Fibroblast of pulmonary artery (primary cell): ENCODE measurements at regions not wholly inside any gene's neighbourhood (a gene's known extent, or its start where the extent isn't known, plus 50 kb on each side); places are given as distances from the start of the nearest gene placed in this dataset.

ENCODE experiments used
- DNase-seq: peaks from one replicate; pipeline ENCODE4 v3.0.0-alpha.2; 2010; ENCODE audit warnings: low read depth
- H3K4me3 ChIP-seq: replicated peaks from 2 replicates; pipeline ENCODE4 v1.5.1; 2011; ENCODE audit warnings: low read depth, mild to moderate bottlenecking, control low read depth, low read length, moderate library complexity
- CTCF ChIP-seq: IDR thresholded peaks from 2 replicates; pipeline ENCODE4 v1.5.1; 2011; ENCODE audit warnings: mild to moderate bottlenecking, control low read depth, low read length, inconsistent platforms; ENCODE audit errors: missing control alignments

- no peak for DNase-seq
- no peak for TF ChIP-seq CTCF
- no peak overlapping the region for H3K4me3 ChIP-seq
These were observed 239.8 kb upstream of the MYT1L start for GRCh38 chr2:2570871-2571270.

DNA sequence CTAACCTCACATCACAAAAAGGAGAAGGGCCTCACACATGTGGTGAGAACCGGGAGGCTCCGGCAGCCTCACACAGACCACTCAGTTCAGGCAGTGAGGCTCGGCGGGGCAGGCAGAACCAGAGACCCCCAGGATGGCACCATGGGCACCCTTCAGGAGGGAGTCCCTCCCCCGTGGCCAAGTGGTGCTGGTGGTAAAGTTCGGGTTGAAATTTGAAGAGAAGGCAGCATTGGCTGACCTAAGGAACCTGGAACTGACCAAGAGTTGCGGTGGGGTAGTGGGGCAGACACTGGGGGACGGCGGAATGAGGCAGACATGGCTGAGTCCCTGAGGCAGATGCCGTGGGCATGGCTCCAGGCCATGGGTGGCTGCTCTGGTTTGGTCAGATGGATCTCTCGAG lies 239.3 kb upstream of the MYT1L start:
- TF ChIP-seq CTCF: no peak
- no peak overlapping the region for H3K4me3 ChIP-seq
- DNase-seq: no peak

DNA sequence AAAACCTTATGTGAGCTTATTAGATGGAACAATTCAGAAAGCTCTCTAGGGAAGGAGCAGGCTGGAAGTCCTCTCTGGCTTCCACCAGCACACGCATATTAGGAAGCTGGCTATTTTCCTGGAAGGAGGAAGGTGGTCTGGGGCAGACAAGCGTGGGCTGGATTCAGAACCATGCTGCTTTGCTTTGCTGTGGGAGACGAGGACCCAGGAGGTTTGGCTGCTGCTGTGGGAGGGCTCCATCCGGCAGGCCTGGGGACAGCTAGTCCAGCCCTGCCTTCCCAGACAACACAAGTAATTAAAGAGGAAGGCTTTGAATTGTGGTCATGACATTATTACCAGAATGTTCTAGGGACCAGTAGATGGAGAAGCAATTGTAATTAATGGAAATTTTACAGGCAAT lies 238.8 kb upstream of the MYT1L start:
- no peak for DNase-seq
- no peak for TF ChIP-seq CTCF
- no peak overlapping the region for H3K4me3 ChIP-seq

- no peak for TF ChIP-seq CTCF
These were observed 238.2 kb upstream of the MYT1L start for GRCh38 chr2:2569306-2569705.

GRCh38 chr2:2568411-2568810 lies 237.3 kb upstream of the MYT1L start:
- no peak for TF ChIP-seq CTCF
- no peak overlapping the region for H3K4me3 ChIP-seq
- no peak for DNase-seq

More at GRCh38 chr2:2569306-2569705, 238.2 kb upstream of the MYT1L start:
- H3K4me3 ChIP-seq: no peak overlapping the region
- no peak for DNase-seq

DNA sequence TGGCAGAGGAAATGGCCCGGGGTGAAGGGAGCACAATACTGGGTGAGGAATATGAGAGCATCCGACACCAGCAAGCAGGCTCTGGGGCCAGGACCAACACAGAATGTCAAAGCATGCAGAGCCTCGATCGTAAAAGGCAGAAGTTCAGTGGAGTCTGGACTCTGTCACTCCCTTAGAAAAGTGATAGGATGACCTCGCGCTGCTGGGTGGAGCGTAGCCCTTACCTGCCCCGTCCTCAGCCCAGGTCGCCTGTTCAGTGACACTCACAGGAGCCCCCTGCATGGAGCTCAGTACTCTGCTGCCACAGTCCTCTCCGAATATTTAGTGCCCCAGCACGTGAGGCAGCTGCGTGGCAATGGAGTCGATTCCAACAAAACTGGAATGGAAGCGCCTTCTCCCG lies 236.7 kb upstream of the MYT1L start:
- H3K4me3 ChIP-seq: no peak overlapping the region
- no peak for DNase-seq
- TF ChIP-seq CTCF: no peak

DNA sequence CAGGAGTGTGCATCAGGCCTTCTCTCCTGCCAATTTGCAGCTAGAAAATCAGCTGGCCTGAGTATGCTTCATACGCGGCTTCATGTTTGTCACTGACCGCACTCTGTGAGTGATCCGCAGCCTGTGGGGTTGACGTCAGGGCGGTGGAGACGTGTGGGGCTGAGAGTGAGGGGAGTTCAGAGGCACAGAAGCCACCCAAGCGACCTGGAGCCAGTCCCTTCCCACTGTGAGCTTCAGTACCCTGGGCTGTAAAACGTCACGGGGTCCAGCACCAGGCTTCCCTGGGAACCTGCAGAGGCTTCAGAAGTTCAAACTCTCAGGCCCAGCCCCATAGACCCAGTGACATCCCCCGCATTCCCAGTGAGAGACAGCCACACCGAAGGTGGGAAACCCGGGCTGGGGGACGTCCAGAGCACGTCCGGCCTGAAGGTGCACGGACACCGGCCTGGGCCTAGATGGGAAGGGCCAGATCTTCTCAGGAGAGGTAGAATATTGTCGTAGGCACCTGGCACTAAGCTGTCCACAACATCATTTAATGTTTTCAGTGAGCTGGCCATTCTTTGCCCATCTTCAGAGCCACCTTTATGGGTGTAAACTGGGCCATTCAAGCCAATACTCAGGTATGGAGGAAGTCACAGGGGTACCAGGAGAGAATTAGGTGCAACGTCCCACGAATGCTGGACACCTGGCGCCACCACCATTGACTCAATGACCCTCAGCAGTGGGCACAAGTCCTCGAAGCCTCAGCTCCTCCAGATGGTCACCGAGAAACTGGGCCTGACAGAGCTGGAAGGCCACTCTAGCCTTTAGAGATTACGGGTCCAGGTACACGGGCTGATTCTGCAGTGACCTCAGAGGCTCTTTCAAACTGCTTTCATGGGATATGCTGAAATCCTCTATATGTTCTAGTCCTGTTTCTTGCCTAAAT lies 235.6 kb upstream of the MYT1L start:
- TF ChIP-seq CTCF: no peak
- H3K4me3 ChIP-seq: no peak overlapping the region
- DNase-seq: no peak
